ENCODE measurements at regions not wholly inside any gene's neighbourhood (a gene's known extent, or its start where the extent isn't known, plus 50 kb on each side); places are given as distances from the start of the nearest gene placed in this dataset.

DNA sequence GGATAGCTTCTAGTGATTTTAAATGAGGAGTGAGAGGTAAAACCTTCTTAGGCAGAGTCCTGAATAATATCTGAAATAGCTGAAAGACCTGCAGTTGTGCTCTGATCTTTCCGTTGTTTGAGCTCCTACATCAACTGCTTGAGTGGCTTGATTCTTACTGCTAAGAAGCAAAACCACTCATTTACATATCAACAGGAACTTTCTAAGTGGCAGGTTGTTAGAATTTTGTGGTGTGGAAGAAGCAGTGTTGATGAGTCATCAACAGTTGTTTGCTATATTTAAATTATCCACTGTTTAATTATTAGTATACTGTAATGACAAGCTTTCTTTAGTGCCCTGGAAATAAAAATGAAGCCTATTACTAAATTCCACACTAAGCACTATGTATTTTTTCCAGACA lies 689.5 kb downstream of the DNAJB9 start:
- no peak for TF ChIP-seq CTCF (IDR thresholded peaks at IDR 0.05)
- Histone ChIP-seq H3K9me3 (ENCODE audit: control insufficient read depth, low read length) (no peaks in the 10 kb centered on the region), H3K4me3 (ENCODE audit: low read depth, low read length) (no peak overlapping the region), H2AFZ (no peak overlapping the region), H3K9ac (no peak overlapping the region), H3K36me3 (ENCODE audit: control insufficient read depth, insufficient read depth, low read length) (no peaks in the 10 kb centered on the region), H3K79me2 (no peaks in the 10 kb centered on the region), H3K4me2 (ENCODE audit: low read length) (no peak overlapping the region), H3K27me3 (ENCODE audit: control insufficient read depth, insufficient read depth, low read length) (no peaks in the 10 kb centered on the region), H3K27ac (no peak overlapping the region), H3K4me1 (no peaks in the 10 kb centered on the region)

GRCh38 chr7:109261781-109262180 lies 692.1 kb downstream of the DNAJB9 start:
- Histone ChIP-seq H3K79me2 (no peaks in the 10 kb centered on the region), H3K9me3 (ENCODE audit: control insufficient read depth, low read length) (no peaks in the 10 kb centered on the region), H2AFZ (no peak overlapping the region), H3K27me3 (ENCODE audit: control insufficient read depth, insufficient read depth, low read length) (no peaks in the 10 kb centered on the region), H3K27ac (no peak overlapping the region), H3K4me3 (ENCODE audit: low read depth, low read length) (no peak overlapping the region), H3K36me3 (ENCODE audit: control insufficient read depth, insufficient read depth, low read length) (no peaks in the 10 kb centered on the region), H3K4me2 (ENCODE audit: low read length) (no peak overlapping the region), H3K9ac (no peak overlapping the region), H3K4me1 (no peaks in the 10 kb centered on the region)
- TF ChIP-seq CTCF (IDR thresholded peaks at IDR 0.05) = no peak

- no peak overlapping the region for H3K27ac ChIP-seq
Measured at GRCh38 chr7:109266610-109267009, 696.9 kb downstream of the DNAJB9 start.

GRCh38 chr7:109276348-109276747 lies 706.7 kb downstream of the DNAJB9 start:
- Histone ChIP-seq H3K4me3 (ENCODE audit: low read depth, low read length) (no peak overlapping the region), H3K4me1 (no peaks in the 10 kb centered on the region), H2AFZ (no peak overlapping the region), H3K4me2 (ENCODE audit: low read length) (no peak overlapping the region), H3K79me2 (no peaks in the 10 kb centered on the region), H3K27me3 (ENCODE audit: control insufficient read depth, insufficient read depth, low read length) (no peaks in the 10 kb centered on the region), H3K9ac (no peak overlapping the region), H3K9me3 (ENCODE audit: control insufficient read depth, low read length) (no peaks in the 10 kb centered on the region), H3K36me3 (ENCODE audit: control insufficient read depth, insufficient read depth, low read length) (no peaks in the 10 kb centered on the region), H3K27ac (no peak overlapping the region)
- no peak for TF ChIP-seq CTCF (IDR thresholded peaks at IDR 0.05)

More at GRCh38 chr7:109266610-109267009, 696.9 kb downstream of the DNAJB9 start:
- Histone ChIP-seq H2AFZ (no peak overlapping the region), H3K79me2 (no peaks in the 10 kb centered on the region), H3K4me1 (no peaks in the 10 kb centered on the region), H3K9ac (no peak overlapping the region), H3K27me3 (ENCODE audit: control insufficient read depth, insufficient read depth, low read length) (no peaks in the 10 kb centered on the region), H3K4me3 (ENCODE audit: low read depth, low read length) (no peak overlapping the region), H3K9me3 (ENCODE audit: control insufficient read depth, low read length) (no peaks in the 10 kb centered on the region), H3K36me3 (ENCODE audit: control insufficient read depth, insufficient read depth, low read length) (no peaks in the 10 kb centered on the region), H3K4me2 (ENCODE audit: low read length) (no peak overlapping the region)
- no peak for TF ChIP-seq CTCF (IDR thresholded peaks at IDR 0.05)

DNA sequence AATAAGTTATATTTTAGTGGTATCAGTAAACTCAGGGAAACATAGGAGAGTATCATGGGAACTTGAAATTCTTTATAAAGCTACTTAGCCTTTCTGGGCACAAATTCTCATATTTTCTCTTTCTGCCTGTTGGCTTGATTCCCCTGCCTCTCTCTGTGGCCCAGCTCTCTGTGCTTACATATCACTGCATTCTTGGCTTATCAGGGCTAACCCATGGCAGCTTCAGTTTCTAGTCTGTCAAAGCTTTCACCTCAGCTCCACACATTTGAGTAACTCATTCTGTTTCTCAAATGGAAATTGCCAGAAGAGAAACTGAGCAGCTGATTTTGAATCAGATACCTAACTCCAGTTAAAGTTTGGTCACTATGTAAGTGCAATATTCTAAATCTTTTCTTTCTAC lies 713.1 kb downstream of the DNAJB9 start:
- no peak overlapping the region for H3K9ac ChIP-seq
- H3K9me3 ChIP-seq (ENCODE audit: control insufficient read depth, low read length) = no peaks in the 10 kb centered on the region
- H3K4me1 ChIP-seq = no peaks in the 10 kb centered on the region
- no peaks in the 10 kb centered on the region for H3K27me3 ChIP-seq (ENCODE audit: control insufficient read depth, insufficient read depth, low read length)
- no peaks in the 10 kb centered on the region for H3K79me2 ChIP-seq
- H3K4me2 ChIP-seq (ENCODE audit: low read length) = no peak overlapping the region
- no peak for TF ChIP-seq CTCF (IDR thresholded peaks at IDR 0.05)
- H3K4me3 ChIP-seq (ENCODE audit: low read depth, low read length) = no peak overlapping the region
- H3K36me3 ChIP-seq (ENCODE audit: control insufficient read depth, insufficient read depth, low read length) = no peaks in the 10 kb centered on the region
- no peak overlapping the region for H2AFZ ChIP-seq
- no peak overlapping the region for H3K27ac ChIP-seq
